ENCODE measurements at regions not wholly inside any gene's neighbourhood (a gene's known extent, or its start where the extent isn't known, plus 50 kb on each side); places are given as distances from the start of the nearest gene placed in this dataset.

- TF ChIP-seq GMEB1 (CRISPR knock-in tag; IDR thresholded peaks at IDR 0.05; ENCODE audit: borderline replicate concordance) (no peak), NBN (conservative IDR thresholded peaks at IDR 0.05) (no peak), DMAP1 (CRISPR knock-in tag; IDR thresholded peaks at IDR 0.05) (no peak), CSRNP2 (CRISPR knock-in tag; conservative IDR thresholded peaks at IDR 0.05; ENCODE audit: low read depth) (no peak), HIVEP1 (CRISPR knock-in tag; IDR thresholded peaks at IDR 0.05) (no peak)
Measured at GRCh38 chrX:69374569-69374968, 129.6 kb upstream of the NALF2 start (continued).

- in situ Hi-C loops (cut with HindIII; ENCODE audit: extremely low pct_ligation_motif_present, low pct_unique_long_range_greater_than_20kb), result no loop called here
Measured at GRCh38 chrX:69372435-69372834, 131.7 kb upstream of the NALF2 start.

More at GRCh38 chrX:69372435-69372834, 131.7 kb upstream of the NALF2 start:
- no peaks in the 10 kb centered on the region for H3K36me3 ChIP-seq (replicated peaks in 1 of 2; ENCODE audit: control insufficient read depth in 1 of 2, insufficient read depth in 2 of 2, low read length in 2 of 2)
- no peak overlapping the region for H3K27ac ChIP-seq (ENCODE audit: extremely low read length, insufficient read depth, low read length)
- H3K79me2 ChIP-seq (ENCODE audit: insufficient read depth, low read length), result no peaks in the 10 kb centered on the region
- H2AFZ ChIP-seq (ENCODE audit: low read length), result no peak overlapping the region
- H3K9ac ChIP-seq (ENCODE audit: insufficient read depth, low read depth, low read length), result no peak overlapping the region
- H3K9me3 ChIP-seq (ENCODE audit: low read length), result no peaks in the 10 kb centered on the region
- no peak for DNase-seq (ENCODE audit: low spot score)
- no peaks in the 10 kb centered on the region for H4K20me1 ChIP-seq (ENCODE audit: insufficient read depth, low read length)
- CTCF ChIA-PET (ENCODE audit: low intra/inter-chr PET ratio, low total read pairs), result no interaction called here
- intact Hi-C loops (cut with micrococcal nuclease; ENCODE audit: unreplicated experiment), result no loop called here
- no TSS peak for BruUV-seq (replicated peaks)
- no peak overlapping the region for H3K4me2 ChIP-seq (ENCODE audit: low read depth, low read length)
- H3K4me1 ChIP-seq (ENCODE audit: insufficient read depth, low read length), result no peaks in the 10 kb centered on the region
- TF ChIP-seq ZNF225 (CRISPR knock-in tag; IDR thresholded peaks at IDR 0.05) (no peak), MEIS2 (CRISPR knock-in tag; IDR thresholded peaks at IDR 0.05) (no peak), ZSCAN22 (CRISPR knock-in tag; IDR thresholded peaks at IDR 0.05) (no peak), ZNF747 (CRISPR knock-in tag; IDR thresholded peaks at IDR 0.05; ENCODE audit: borderline replicate concordance) (no peak), KDM3A (CRISPR knock-in tag; IDR thresholded peaks at IDR 0.05; ENCODE audit: low read depth) (no peak)
- TF ChIP-seq, protein P1, sequence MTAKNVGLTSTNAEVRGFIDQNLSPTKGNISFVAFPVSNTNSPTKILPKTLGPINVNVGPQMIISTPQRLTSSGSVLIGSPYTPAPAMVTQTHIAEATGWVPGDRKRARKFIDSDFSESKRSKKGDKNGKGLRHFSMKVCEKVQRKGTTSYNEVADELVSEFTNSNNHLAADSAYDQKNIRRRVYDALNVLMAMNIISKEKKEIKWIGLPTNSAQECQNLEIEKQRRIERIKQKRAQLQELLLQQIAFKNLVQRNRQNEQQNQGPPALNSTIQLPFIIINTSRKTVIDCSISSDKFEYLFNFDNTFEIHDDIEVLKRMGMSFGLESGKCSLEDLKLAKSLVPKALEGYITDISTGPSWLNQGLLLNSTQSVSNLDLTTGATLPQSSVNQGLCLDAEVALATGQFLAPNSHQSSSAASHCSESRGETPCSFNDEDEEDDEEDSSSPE (CRISPR knock-in tag; IDR thresholded peaks at IDR 0.05), result no peak
- TF ChIP-seq, protein P2, sequence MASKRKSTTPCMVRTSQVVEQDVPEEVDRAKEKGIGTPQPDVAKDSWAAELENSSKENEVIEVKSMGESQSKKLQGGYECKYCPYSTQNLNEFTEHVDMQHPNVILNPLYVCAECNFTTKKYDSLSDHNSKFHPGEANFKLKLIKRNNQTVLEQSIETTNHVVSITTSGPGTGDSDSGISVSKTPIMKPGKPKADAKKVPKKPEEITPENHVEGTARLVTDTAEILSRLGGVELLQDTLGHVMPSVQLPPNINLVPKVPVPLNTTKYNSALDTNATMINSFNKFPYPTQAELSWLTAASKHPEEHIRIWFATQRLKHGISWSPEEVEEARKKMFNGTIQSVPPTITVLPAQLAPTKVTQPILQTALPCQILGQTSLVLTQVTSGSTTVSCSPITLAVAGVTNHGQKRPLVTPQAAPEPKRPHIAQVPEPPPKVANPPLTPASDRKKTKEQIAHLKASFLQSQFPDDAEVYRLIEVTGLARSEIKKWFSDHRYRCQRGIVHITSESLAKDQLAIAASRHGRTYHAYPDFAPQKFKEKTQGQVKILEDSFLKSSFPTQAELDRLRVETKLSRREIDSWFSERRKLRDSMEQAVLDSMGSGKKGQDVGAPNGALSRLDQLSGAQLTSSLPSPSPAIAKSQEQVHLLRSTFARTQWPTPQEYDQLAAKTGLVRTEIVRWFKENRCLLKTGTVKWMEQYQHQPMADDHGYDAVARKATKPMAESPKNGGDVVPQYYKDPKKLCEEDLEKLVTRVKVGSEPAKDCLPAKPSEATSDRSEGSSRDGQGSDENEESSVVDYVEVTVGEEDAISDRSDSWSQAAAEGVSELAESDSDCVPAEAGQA (IDR thresholded peaks at IDR 0.05; ENCODE audit: low read depth), result no peak
- TF ChIP-seq, protein P2 (CRISPR knock-in tag; IDR thresholded peaks at IDR 0.05; ENCODE audit: borderline replicate concordance), result no peak
- TF ChIP-seq, protein P3, sequence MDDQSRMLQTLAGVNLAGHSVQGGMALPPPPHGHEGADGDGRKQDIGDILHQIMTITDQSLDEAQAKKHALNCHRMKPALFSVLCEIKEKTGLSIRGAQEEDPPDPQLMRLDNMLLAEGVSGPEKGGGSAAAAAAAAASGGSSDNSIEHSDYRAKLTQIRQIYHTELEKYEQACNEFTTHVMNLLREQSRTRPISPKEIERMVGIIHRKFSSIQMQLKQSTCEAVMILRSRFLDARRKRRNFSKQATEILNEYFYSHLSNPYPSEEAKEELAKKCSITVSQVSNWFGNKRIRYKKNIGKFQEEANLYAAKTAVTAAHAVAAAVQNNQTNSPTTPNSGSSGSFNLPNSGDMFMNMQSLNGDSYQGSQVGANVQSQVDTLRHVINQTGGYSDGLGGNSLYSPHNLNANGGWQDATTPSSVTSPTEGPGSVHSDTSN (CRISPR knock-in tag; IDR thresholded peaks at IDR 0.05; ENCODE audit: borderline replicate concordance), result no peak
- FAIRE-seq, result no peak
- ATAC-seq, result no peak
- H3K27me3 ChIP-seq (ENCODE audit: control insufficient read depth in 1 of 2, insufficient read depth in 2 of 2, low read length in 2 of 2), result no peaks in the 10 kb centered on the region
- H3K4me3 ChIP-seq (replicated peaks in 1 of 3; ENCODE audit: insufficient read depth in 1 of 3, low read depth in 2 of 3, low read length in 3 of 3), result no peak overlapping the region
- POLR2A ChIA-PET, result no interaction called here

Data from HepG2 (cell line).